CD14-positive monocyte (primary cell): ENCODE measurements at regions not wholly inside any gene's neighbourhood (a gene's known extent, or its start where the extent isn't known, plus 50 kb on each side); places are given as distances from the start of the nearest gene placed in this dataset.
A peak's percentile ranks its signal among the peaks of the same experiment; 100 is the strongest.

Experiments used
- DNase-seq, 3 donors: peaks; one replicate each; pipeline ENCODE4 v3.0.0-alpha.2; 2011 to 2022
- H2AFZ ChIP-seq: 2 replicates; pipeline ENCODE4 v1.6.0; 2012; ENCODE audit warnings: mild to moderate bottlenecking, low read depth, low read length, inconsistent platforms; ENCODE audit not compliant: insufficient read depth, poor library complexity, severe bottlenecking
- H3K27ac ChIP-seq, 2 donors: 1 replicate in 1 of 2; 2 replicates in 1 of 2; pipeline ENCODE4 v1.5.1; 2012 to 2013; ENCODE audit warnings: low read length in 2 of 2, control low read depth in 1 of 2, inconsistent platforms in 1 of 2, low read depth in 1 of 2, mild to moderate bottlenecking in 1 of 2
- H3K27me3 ChIP-seq, 2 donors: one replicate each; pipeline versions ENCODE4 v1.6.0 to v1.6.1; 2011 to 2013; ENCODE audit warnings: low read length in 2 of 2; ENCODE audit not compliant: control insufficient read depth in 2 of 2, insufficient read depth in 2 of 2
- H3K36me3 ChIP-seq, 2 donors: replicated peaks in 1 of 2; 1 replicate in 1 of 2; 2 replicates in 1 of 2; pipeline versions ENCODE4 v1.5.1 to v1.6.1; 2012 to 2013; ENCODE audit warnings: low read length in 2 of 2, control low read depth in 1 of 2, inconsistent platforms in 1 of 2, mild to moderate bottlenecking in 1 of 2; ENCODE audit not compliant: insufficient read depth in 2 of 2, control insufficient read depth in 1 of 2
- H3K4me1 ChIP-seq, 2 donors: 1 replicate in 1 of 2; 2 replicates in 1 of 2; pipeline versions ENCODE4 v1.5.1 to v1.6.1; 2012 to 2013; ENCODE audit warnings: low read length in 2 of 2, control low read depth in 1 of 2, inconsistent platforms in 1 of 2, mild to moderate bottlenecking in 1 of 2, moderate library complexity in 1 of 2; ENCODE audit not compliant: insufficient read depth in 2 of 2, control insufficient read depth in 1 of 2
- H3K4me2 ChIP-seq: replicated peaks from 2 replicates; pipeline ENCODE3; 2012; ENCODE audit warnings: low read length, moderate library complexity, mild to moderate bottlenecking; ENCODE audit not compliant: poor library complexity, severe bottlenecking; ENCODE audit errors: extremely low read depth
- H3K4me3 ChIP-seq, 3 experiments: fragments of 200-600 bp in 1 of 3; sonication (generic) in 1 of 3; replicated peaks in 1 of 3; 1 replicate in 2 of 3; 2 replicates in 1 of 3; pipeline ENCODE4 v1.5.1; 2011 to 2013; ENCODE audit warnings: low read length in 3 of 3, mild to moderate bottlenecking in 3 of 3, control low read depth in 2 of 3, low read depth in 2 of 3, inconsistent platforms in 1 of 3, moderate library complexity in 1 of 3
- H3K79me2 ChIP-seq: 2 replicates; pipeline ENCODE4 v1.6.0; 2012; ENCODE audit warnings: mild to moderate bottlenecking, control low read depth, inconsistent platforms, low read length, moderate library complexity; ENCODE audit not compliant: insufficient read depth
- H3K9ac ChIP-seq: 2 replicates; pipeline ENCODE4 v1.6.0; 2017; ENCODE audit warnings: low read length, mild to moderate bottlenecking; ENCODE audit not compliant: insufficient read depth, poor library complexity, severe bottlenecking
- H3K9me3 ChIP-seq, 2 donors: replicated peaks in 1 of 2; 1 replicate in 1 of 2; 2 replicates in 1 of 2; pipeline versions ENCODE4 v1.5.1 to v1.6.1; 2012 to 2013; ENCODE audit warnings: low read length in 2 of 2, control low read depth in 1 of 2; ENCODE audit not compliant: control insufficient read depth in 1 of 2, insufficient read depth in 1 of 2
- H4K20me1 ChIP-seq: 2 replicates; pipeline ENCODE4 v1.6.0; 2012; ENCODE audit warnings: mild to moderate bottlenecking, low read length, control low read depth, moderate library complexity; ENCODE audit not compliant: insufficient read depth
- H3K27ac Mint-ChIP-seq, 7 donors: one replicate each; pipeline ENCODE4 v1.8.0; 2020; ENCODE audit warnings: mild to moderate bottlenecking in 7 of 7, mixed read lengths in 7 of 7, moderate library complexity in 6 of 7, inconsistent platforms in 2 of 7
- H3K27me3 Mint-ChIP-seq, 3 donors: one replicate each; pipeline ENCODE4 v1.8.0; 2021 to 2022; ENCODE audit warnings: low read depth in 3 of 3, mild to moderate bottlenecking in 3 of 3, mixed read lengths in 3 of 3, moderate library complexity in 3 of 3, inconsistent platforms in 1 of 3
- H3K36me3 Mint-ChIP-seq, 2 donors: one replicate each; pipeline ENCODE4 v1.8.0; 2020; ENCODE audit warnings: mixed read lengths in 2 of 2, inconsistent platforms in 1 of 2, mild to moderate bottlenecking in 1 of 2
- H3K4me1 Mint-ChIP-seq: one replicate; pipeline ENCODE4 v1.8.0; 2020; ENCODE audit warnings: mild to moderate bottlenecking, mixed read lengths
- H3K4me3 Mint-ChIP-seq, 2 donors: one replicate each; pipeline ENCODE4 v1.8.0; 2020; ENCODE audit warnings: mild to moderate bottlenecking in 2 of 2, mixed read lengths in 2 of 2, moderate library complexity in 1 of 2
- H3K9me3 Mint-ChIP-seq, 7 donors: one replicate each; pipeline ENCODE4 v1.8.0; 2020 to 2022; ENCODE audit warnings: mixed read lengths in 7 of 7, mild to moderate bottlenecking in 6 of 7, moderate library complexity in 6 of 7, inconsistent platforms in 2 of 7
- WGBS: methylation state at CpG from one replicate; pipeline ENCODE4 v1.1.5; 2013; ENCODE audit warnings: missing lambda C conversion rate; ENCODE audit not compliant: insufficient coverage; 5-methylcytosine and 5-hydroxymethylcytosine counted together
- intact Hi-C, 2 donors: fragments of 100-400 bp; cut with micrococcal nuclease; formaldehyde crosslinking; loops; one replicate each; pipeline versions ENCODE4 v1.15.0 to v1.15.1; 2023
- TF ChIP-seq, protein P1 (sequence below): fragments of 200-600 bp; IDR thresholded peaks from one replicate; pipeline ENCODE4 v1.8.0; 2022; ENCODE audit warnings: antibody characterized with exemption, mild to moderate bottlenecking

GRCh38 chr16:62225675-62226074, 189.4 kb upstream of the CDH8 start:
- Mint-ChIP-seq H3K27ac (no peak overlapping the region), H3K4me1 (no peaks in the 10 kb centered on the region), H3K9me3 (peaks cover 0 to 4% (median 0%) of the 10 kb centered on the region in 7 donors), H3K4me3 (no peak overlapping the region), H3K36me3 (no peaks in the 10 kb centered on the region), H3K27me3 (peaks cover 0 to 1% (median 0%) of the 10 kb centered on the region in 3 donors)
- H3K9ac ChIP-seq: no peak overlapping the region
- 67% methylated on average over 1 of the region's 7 CpGs for WGBS
- no peaks in the 10 kb centered on the region for H3K36me3 ChIP-seq
- TF ChIP-seq, protein P1, sequence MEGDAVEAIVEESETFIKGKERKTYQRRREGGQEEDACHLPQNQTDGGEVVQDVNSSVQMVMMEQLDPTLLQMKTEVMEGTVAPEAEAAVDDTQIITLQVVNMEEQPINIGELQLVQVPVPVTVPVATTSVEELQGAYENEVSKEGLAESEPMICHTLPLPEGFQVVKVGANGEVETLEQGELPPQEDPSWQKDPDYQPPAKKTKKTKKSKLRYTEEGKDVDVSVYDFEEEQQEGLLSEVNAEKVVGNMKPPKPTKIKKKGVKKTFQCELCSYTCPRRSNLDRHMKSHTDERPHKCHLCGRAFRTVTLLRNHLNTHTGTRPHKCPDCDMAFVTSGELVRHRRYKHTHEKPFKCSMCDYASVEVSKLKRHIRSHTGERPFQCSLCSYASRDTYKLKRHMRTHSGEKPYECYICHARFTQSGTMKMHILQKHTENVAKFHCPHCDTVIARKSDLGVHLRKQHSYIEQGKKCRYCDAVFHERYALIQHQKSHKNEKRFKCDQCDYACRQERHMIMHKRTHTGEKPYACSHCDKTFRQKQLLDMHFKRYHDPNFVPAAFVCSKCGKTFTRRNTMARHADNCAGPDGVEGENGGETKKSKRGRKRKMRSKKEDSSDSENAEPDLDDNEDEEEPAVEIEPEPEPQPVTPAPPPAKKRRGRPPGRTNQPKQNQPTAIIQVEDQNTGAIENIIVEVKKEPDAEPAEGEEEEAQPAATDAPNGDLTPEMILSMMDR: no peak
- H3K9me3 ChIP-seq: peaks cover 0 to 4% of the 10 kb centered on the region in 2 donors
- no peak overlapping the region for H2AFZ ChIP-seq
- H3K27me3 ChIP-seq: no peaks in the 10 kb centered on the region
- H3K4me1 ChIP-seq: no peaks in the 10 kb centered on the region
- intact Hi-C loops: no loop called here
- no peaks in the 10 kb centered on the region for H4K20me1 ChIP-seq
- DNase-seq: peak in 2 of 3 donors; percentile 3 to 16
- no peaks in the 10 kb centered on the region for H3K79me2 ChIP-seq
- no peak overlapping the region for H3K4me2 ChIP-seq
- no peak overlapping the region for H3K4me3 ChIP-seq
- H3K27ac ChIP-seq: no peak overlapping the region

GRCh38 chr16:62224646-62225209, 188.5 kb upstream of the CDH8 start:
- H3K4me1 ChIP-seq: no peaks in the 10 kb centered on the region
- peaks cover 0 to 4% (median 0%) of the 10 kb centered on the region in 7 donors for H3K9me3 Mint-ChIP-seq
- no peaks in the 10 kb centered on the region for H3K36me3 ChIP-seq
- no peak overlapping the region for H2AFZ ChIP-seq
- no peaks in the 10 kb centered on the region for H4K20me1 ChIP-seq
- no peaks in the 10 kb centered on the region for H3K36me3 Mint-ChIP-seq
- H3K4me3 ChIP-seq: no peak overlapping the region
- H3K27ac Mint-ChIP-seq: no peak overlapping the region
- H3K4me1 Mint-ChIP-seq: no peaks in the 10 kb centered on the region
- 68% methylated on average over 3 of the region's 9 CpGs for WGBS
- TF ChIP-seq, protein P1: no peak
- H3K79me2 ChIP-seq: no peaks in the 10 kb centered on the region
- H3K9ac ChIP-seq: no peak overlapping the region
- DNase-seq: no peak
- no peaks in the 10 kb centered on the region for H3K27me3 ChIP-seq
- H3K27ac ChIP-seq: no peak overlapping the region
- intact Hi-C loops: no loop called here
- H3K4me3 Mint-ChIP-seq: no peak overlapping the region
- H3K9me3 ChIP-seq: peaks cover 0 to 4% of the 10 kb centered on the region in 2 donors
- H3K27me3 Mint-ChIP-seq: peaks cover 0 to 1% (median 0%) of the 10 kb centered on the region in 3 donors
- no peak overlapping the region for H3K4me2 ChIP-seq
